Choroid plexus epithelial cell (primary cell): ENCODE measurements at regions not wholly inside any gene's neighbourhood (a gene's known extent, or its start where the extent isn't known, plus 50 kb on each side); places are given as distances from the start of the nearest gene placed in this dataset.
"Not testable (repeated sequence)": the region's sequence is repeated elsewhere in the genome, so short reads cannot be mapped to it uniquely, and the experiment has no call there.

Experiments used
- DNase-seq: peaks from one replicate; pipeline ENCODE4 v3.0.0-alpha.2; 2010; ENCODE audit warnings: low read depth
- H3K4me3 ChIP-seq: 2 replicates; pipeline ENCODE4 v1.5.1; 2011; ENCODE audit warnings: low read depth, mild to moderate bottlenecking, control low read depth, low read length, moderate library complexity
- TF ChIP-seq, protein P1 (sequence below): conservative IDR thresholded peaks from 2 replicates; pipeline ENCODE4 v1.5.1; 2011; ENCODE audit warnings: low read depth, mild to moderate bottlenecking, control low read depth, inconsistent platforms, low read length, moderate library complexity

DNA sequence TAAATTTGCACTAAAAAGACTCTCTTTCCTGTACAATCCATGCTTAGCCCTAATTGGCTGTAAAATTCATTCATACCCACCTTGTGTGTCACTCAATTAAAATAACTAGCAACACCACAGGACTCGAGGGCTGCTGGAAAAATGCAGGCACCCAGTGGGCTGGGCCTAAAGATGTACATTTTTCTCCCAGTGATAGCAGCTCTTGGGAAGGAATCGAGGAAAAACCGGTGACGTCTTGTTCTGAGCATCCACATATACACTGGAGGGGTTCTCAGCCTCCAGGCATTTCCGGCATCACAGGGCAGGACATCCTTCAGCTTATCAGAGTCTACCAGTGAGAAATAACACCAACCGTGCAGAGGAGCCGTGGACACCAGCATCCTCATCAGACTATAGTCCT is 85.8 kb upstream of the PITRM1 start:
- TF ChIP-seq, protein P1, sequence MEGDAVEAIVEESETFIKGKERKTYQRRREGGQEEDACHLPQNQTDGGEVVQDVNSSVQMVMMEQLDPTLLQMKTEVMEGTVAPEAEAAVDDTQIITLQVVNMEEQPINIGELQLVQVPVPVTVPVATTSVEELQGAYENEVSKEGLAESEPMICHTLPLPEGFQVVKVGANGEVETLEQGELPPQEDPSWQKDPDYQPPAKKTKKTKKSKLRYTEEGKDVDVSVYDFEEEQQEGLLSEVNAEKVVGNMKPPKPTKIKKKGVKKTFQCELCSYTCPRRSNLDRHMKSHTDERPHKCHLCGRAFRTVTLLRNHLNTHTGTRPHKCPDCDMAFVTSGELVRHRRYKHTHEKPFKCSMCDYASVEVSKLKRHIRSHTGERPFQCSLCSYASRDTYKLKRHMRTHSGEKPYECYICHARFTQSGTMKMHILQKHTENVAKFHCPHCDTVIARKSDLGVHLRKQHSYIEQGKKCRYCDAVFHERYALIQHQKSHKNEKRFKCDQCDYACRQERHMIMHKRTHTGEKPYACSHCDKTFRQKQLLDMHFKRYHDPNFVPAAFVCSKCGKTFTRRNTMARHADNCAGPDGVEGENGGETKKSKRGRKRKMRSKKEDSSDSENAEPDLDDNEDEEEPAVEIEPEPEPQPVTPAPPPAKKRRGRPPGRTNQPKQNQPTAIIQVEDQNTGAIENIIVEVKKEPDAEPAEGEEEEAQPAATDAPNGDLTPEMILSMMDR = no peak
- H3K4me3 ChIP-seq = no peak overlapping the region
- peak; percentile 9 for DNase-seq

DNA sequence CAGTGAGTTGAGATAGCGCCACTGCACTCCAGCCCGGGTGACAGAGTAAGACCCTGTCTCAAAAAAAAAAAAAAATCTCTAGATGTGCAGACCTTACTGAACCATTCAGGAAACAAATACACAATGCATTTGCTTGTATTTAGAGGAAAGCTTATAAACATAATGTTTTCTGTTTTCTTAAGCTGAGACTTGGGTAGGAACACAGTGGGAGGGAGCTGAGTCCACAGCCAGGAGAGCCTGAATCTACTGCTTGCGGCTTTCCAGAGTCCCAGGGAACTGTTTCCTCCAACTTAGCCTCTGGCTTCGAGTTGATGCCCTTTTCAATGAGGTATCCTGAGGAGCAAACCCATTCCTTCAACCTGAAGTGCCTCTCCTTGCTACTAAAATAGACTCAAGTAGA is 83.0 kb upstream of the PITRM1 start:
- H3K4me3 ChIP-seq = no peak overlapping the region
- DNase-seq = no peak
- TF ChIP-seq, protein P1 = no peak

DNA sequence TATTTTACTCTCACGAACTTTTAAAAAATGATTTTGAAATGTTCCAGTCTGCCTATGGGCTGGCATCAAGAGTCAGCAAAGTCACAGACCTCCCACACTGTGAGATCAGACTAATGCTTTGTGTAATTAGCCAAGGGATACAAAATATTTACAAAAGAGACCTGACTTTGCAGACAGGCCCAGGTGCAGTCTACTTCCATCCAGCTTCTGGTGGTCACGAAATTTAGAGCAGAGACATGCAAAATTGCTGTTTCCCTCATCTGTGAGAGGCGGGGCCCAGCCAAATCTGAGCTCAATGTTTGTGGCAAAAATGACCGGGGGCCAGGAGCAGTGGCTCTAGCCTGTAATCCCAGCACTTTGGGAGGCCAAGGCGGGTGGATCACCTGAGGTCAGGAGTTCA is 82.5 kb upstream of the PITRM1 start:
- DNase-seq = no peak
- H3K4me3 ChIP-seq = no peak overlapping the region
- TF ChIP-seq, protein P1 = no peak

DNA sequence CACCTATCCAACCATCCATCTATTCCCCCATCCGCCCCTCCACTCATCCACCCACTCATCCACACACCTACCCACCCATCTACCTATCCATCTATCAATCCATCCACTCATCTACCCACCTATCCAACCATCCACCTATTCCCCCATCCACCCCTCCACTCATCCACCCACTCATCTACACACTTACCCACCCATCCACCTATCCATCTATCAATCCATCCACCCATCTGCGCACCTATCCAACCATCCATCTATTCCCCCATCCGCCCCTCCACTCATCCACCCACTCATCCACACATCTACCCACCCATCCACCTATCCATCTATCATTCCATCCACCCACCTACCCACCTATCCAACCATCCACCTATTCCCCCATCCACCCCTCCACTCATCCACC is 81.4 kb upstream of the PITRM1 start:
- H3K4me3 ChIP-seq, DNase-seq: not testable (repeated sequence)

DNA sequence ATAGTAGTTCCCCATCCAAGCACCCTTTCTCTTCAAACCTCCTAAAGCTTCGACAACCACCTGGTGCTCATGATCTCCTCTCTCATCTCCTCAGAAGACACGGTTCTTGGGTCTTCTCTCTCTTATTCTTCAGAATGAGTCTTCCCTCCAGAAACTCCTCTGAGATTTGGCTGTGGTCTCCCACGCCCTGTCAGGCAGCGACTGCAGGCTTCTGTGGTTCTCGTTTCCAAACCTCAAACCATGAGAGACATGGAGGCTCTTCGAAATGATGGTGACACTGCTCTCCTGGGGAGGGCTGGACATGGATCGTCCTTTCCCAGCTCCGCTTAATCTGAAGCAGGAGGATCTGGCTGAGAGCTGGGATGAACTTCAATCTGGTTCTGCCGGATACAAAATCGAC is 78.6 kb upstream of the PITRM1 start:
- TF ChIP-seq, protein P1 = no peak
- DNase-seq = no peak
- no peak overlapping the region for H3K4me3 ChIP-seq

DNA sequence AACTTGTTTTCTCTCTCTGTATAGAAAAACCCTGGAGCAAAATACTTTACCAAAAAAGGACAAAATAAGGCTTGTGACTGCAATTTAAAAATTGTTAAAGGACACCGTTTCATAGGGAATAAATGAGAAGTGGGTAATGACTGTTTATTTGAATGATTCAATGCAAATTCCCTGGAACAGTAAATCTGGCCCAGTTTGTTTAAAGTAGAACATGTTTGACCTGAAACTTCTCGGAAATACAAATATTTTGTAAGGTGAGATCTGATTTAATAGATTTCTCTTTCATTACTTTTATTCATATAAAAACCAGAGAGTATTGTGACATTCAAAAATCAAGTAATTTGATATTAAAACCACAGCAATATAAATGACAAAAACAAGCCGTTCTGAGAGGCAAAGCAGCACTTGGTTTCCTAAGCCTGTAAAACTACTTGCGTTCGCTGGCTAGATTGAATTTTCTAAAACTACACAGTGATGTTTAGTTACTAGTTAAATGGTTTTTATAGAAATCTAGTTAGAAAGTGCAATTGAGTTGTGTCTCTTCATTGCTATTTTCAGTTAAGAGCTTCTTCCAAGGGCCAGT is 76.8 kb upstream of the PITRM1 start:
- TF ChIP-seq, protein P1 = no peak
- no peak for DNase-seq
- H3K4me3 ChIP-seq = no peak overlapping the region

DNA sequence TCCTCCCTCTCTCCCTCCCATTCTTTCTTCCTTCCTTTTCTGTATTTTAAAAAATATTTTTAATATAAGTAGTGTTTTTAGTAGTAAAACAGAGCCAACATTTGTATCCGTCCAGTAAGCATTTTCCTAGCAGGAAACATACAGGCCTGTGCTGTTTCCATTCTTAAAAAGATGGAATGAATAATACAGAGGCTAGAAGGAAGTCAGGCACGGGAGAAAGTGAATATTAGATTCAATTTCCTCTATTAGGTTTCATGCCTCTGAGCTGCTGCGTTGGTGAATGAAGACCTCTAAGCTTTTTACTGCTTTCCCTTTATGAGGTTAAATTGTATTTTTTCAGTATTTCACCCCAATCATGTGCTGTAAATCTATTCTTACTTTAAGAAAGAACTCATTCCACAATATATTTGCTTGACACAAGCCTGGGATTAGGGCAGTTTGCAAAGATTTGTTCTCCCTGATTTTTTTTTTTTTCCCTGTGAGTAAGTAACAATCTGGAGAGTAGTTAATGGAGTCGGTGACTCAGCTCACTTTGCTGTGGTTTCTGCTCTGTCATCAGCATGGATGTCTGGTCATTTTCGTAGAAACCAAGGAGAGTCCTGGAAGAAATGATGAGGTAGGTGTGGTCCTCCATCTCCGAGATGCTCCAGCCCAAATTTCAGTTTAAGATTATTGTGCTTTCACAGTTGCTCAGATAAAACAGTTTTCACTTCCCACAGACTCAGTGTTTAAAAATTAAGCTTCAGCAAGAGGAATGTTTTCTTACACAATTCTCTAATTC is 76.1 kb upstream of the PITRM1 start:
- H3K4me3 ChIP-seq = no peak overlapping the region
- DNase-seq = peak; percentile 88
- TF ChIP-seq, protein P1 = no peak
